SK-N-SH (cell line): ENCODE measurements at regions not wholly inside any gene's neighbourhood (a gene's known extent, or its start where the extent isn't known, plus 50 kb on each side); places are given as distances from the start of the nearest gene placed in this dataset.

ENCODE experiments used
- CTCF ChIA-PET: fragments of 300-600, 350-600 bp; formaldehyde crosslinking; extraction: SDS; loops from one replicate; lab custom pipeline; 2021; lab: Yijun Ruan, JAX
- POLR2A ChIA-PET: fragments of 350-600 bp; sonication (Branson Sonifier 250); formaldehyde crosslinking; extraction: SDS; loops from one replicate; lab custom pipeline; 2020; ENCODE audit warnings: antibody characterized with exemption, inconsistent platforms; lab: Yijun Ruan, JAX
- DNase-seq: peaks from one replicate; pipeline ENCODE4 v3.0.0; 2012
- H2AFZ ChIP-seq: fragments of 200-600 bp; sonication (generic); 2 replicates; pipeline ENCODE4 v1.8.1; 2016; ENCODE audit warnings: antibody characterized with exemption, mild to moderate bottlenecking, low read depth
- H3F3A ChIP-seq: fragments of 200-600 bp; sonication (generic); replicated peaks from 2 replicates; pipeline ENCODE3; 2016; ENCODE audit warnings: antibody characterized with exemption, mild to moderate bottlenecking; ENCODE audit not compliant: insufficient read depth
- H3K27ac ChIP-seq, 2 experiments: fragments of 200-500 bp in 1 of 2; fragments of 200-600 bp in 1 of 2; sonication (Bioruptor generic) in 1 of 2; sonication (generic), shearing (Covaris generic) in 1 of 2; 2 replicates each; pipeline versions ENCODE4 v1.5.1 to v1.6.1; 2014 to 2016; ENCODE audit warnings: low read depth in 2 of 2, inconsistent platforms in 1 of 2, low read length in 1 of 2, mild to moderate bottlenecking in 1 of 2, mixed read lengths in 1 of 2
- H3K27me3 ChIP-seq: fragments of 200-600 bp; sonication (generic), shearing (Covaris generic); 2 replicates; pipeline ENCODE4 v1.6.1; 2016; ENCODE audit warnings: mixed run types; ENCODE audit not compliant: insufficient read depth
- H3K36me3 ChIP-seq, 2 experiments: fragments of 200-500 bp in 1 of 2; fragments of 200-600 bp in 1 of 2; sonication (Bioruptor generic) in 1 of 2; sonication (generic) in 1 of 2; replicated peaks in 1 of 2; 2 replicates each; pipeline versions ENCODE3 to v1.5.1; 2014 to 2016; ENCODE audit warnings: low read length in 1 of 2, mild to moderate bottlenecking in 1 of 2; ENCODE audit not compliant: insufficient read depth in 2 of 2, control insufficient read depth in 1 of 2
- H3K4me1 ChIP-seq, 2 experiments: fragments of 200-500 bp in 1 of 2; fragments of 200-600 bp in 1 of 2; sonication (Bioruptor generic) in 1 of 2; sonication (generic), shearing (Covaris generic) in 1 of 2; 2 replicates each; pipeline versions ENCODE4 v1.5.1 to v1.6.1; 2014 to 2016; ENCODE audit warnings: low read depth in 1 of 2, low read length in 1 of 2, mixed run types in 1 of 2; ENCODE audit not compliant: insufficient read depth in 2 of 2, control insufficient read depth in 1 of 2
- H3K4me2 ChIP-seq: fragments of 200-600 bp; sonication (generic), shearing (Covaris generic); 2 replicates; pipeline ENCODE4 v1.6.1; 2017; ENCODE audit warnings: mixed run types
- H3K4me3 ChIP-seq, 2 experiments: fragments of 200-500 bp in 1 of 2; fragments of 200-600 bp in 1 of 2; sonication (Bioruptor generic) in 1 of 2; sonication (generic), shearing (Covaris generic) in 1 of 2; 2 replicates each; pipeline versions ENCODE4 v1.5.1 to v1.8.1; 2014 to 2016; ENCODE audit warnings: low read depth in 2 of 2, inconsistent platforms in 1 of 2, low read length in 1 of 2, mild to moderate bottlenecking in 1 of 2, mixed read lengths in 1 of 2, moderate library complexity in 1 of 2
- H3K79me2 ChIP-seq: fragments of 200-600 bp; sonication (generic); 2 replicates; pipeline ENCODE4 v1.8.1; 2017; ENCODE audit warnings: mild to moderate bottlenecking; ENCODE audit not compliant: insufficient read depth
- H3K9ac ChIP-seq: fragments of 200-600 bp; sonication (generic); 2 replicates; pipeline ENCODE4 v1.6.1; 2017; ENCODE audit warnings: mixed run types
- H3K9me2 ChIP-seq: fragments of 200-600 bp; sonication (generic); 2 replicates; pipeline ENCODE4 v1.6.1; 2017; ENCODE audit warnings: mixed run types
- H3K9me3 ChIP-seq: fragments of 200-600 bp; sonication (generic); 2 replicates; pipeline ENCODE4 v1.6.1; 2017; ENCODE audit warnings: mixed run types, mild to moderate bottlenecking, moderate library complexity
- H4K20me1 ChIP-seq: fragments of 200-600 bp; sonication (generic); 2 replicates; pipeline ENCODE4 v1.6.1; 2017; ENCODE audit warnings: mild to moderate bottlenecking, mixed run types; ENCODE audit not compliant: insufficient read depth
- CHD2 ChIP-seq: fragments of 150-350 bp; IDR thresholded peaks from 2 replicates; pipeline ENCODE4 v1.6.1; 2018; ENCODE audit warnings: low read length; ENCODE audit not compliant: partially characterized antibody
- ELF1 ChIP-seq: IDR thresholded peaks from 2 replicates; pipeline ENCODE4 v1.4.0; 2012
- EP300 ChIP-seq, 2 experiments: IDR thresholded peaks; 2 replicates each; pipeline versions ENCODE4 v1.4.0 to v1.6.1; 2012; ENCODE audit warnings: borderline replicate concordance in 1 of 2, low read depth in 1 of 2, low read length in 1 of 2
- EZH2phosphoT487 ChIP-seq: fragments of 200-600 bp; sonication (generic); IDR thresholded peaks from 2 replicates; pipeline ENCODE4 v1.6.1; 2017; ENCODE audit warnings: low read depth, mixed run types, mild to moderate bottlenecking, antibody characterized with exemption, moderate library complexity, borderline replicate concordance
- FOXM1 ChIP-seq: IDR thresholded peaks from 2 replicates; pipeline ENCODE4 v1.4.0; 2012; ENCODE audit warnings: low read depth, mild to moderate bottlenecking
- MEF2A ChIP-seq: IDR thresholded peaks from 2 replicates; pipeline ENCODE4 v1.4.0; 2012; ENCODE audit warnings: low read depth, borderline replicate concordance
- NFIC ChIP-seq: IDR thresholded peaks from 2 replicates; pipeline ENCODE4 v1.4.0; 2012; ENCODE audit warnings: borderline replicate concordance
- NRF1 ChIP-seq: IDR thresholded peaks from 2 replicates; pipeline ENCODE4 v1.6.1; 2012; ENCODE audit warnings: low read depth, mild to moderate bottlenecking, low read length
- PBX3 ChIP-seq: IDR thresholded peaks from 2 replicates; pipeline ENCODE4; 2012
- POLR2AphosphoS5 ChIP-seq: IDR thresholded peaks from 2 replicates; pipeline ENCODE4 v1.6.1; 2012; ENCODE audit warnings: low read depth, low read length
- RCOR1 ChIP-seq: fragments of 150-350 bp; IDR thresholded peaks from 2 replicates; pipeline ENCODE4 v1.6.1; 2017; ENCODE audit warnings: antibody characterized with exemption, low read length
- REST ChIP-seq: IDR thresholded peaks from 2 replicates; pipeline ENCODE4 v1.6.1; 2012; ENCODE audit warnings: mild to moderate bottlenecking, low read depth, low read length, moderate library complexity
- RXRA ChIP-seq: IDR thresholded peaks from 2 replicates; pipeline ENCODE4 v1.4.0; 2012; ENCODE audit warnings: low read depth, mild to moderate bottlenecking, borderline replicate concordance
- SIN3A ChIP-seq: IDR thresholded peaks from 2 replicates; pipeline ENCODE4 v1.6.1; 2012; ENCODE audit warnings: low read depth, mild to moderate bottlenecking, low read length, moderate library complexity, borderline replicate concordance
- TAF1 ChIP-seq: IDR thresholded peaks from 2 replicates; pipeline ENCODE4 v1.6.1; 2012; ENCODE audit warnings: low read depth, mild to moderate bottlenecking, low read length, moderate library complexity, borderline replicate concordance
- TCF12 ChIP-seq: IDR thresholded peaks from 2 replicates; pipeline ENCODE4 v1.4.0; 2012
- TEAD4 ChIP-seq: IDR thresholded peaks from 2 replicates; pipeline ENCODE4 v1.4.0; 2012; ENCODE audit warnings: mild to moderate bottlenecking, borderline replicate concordance; ENCODE audit not compliant: insufficient read depth
- YY1 ChIP-seq: IDR thresholded peaks from 2 replicates; pipeline ENCODE4 v1.4.0; 2012; ENCODE audit warnings: low read depth, mild to moderate bottlenecking
- WGBS: methylation state at CpG from one replicate; pipeline ENCODE4 v1.1.6; 2017; ENCODE audit warnings: low lambda C conversion rate; 5-methylcytosine and 5-hydroxymethylcytosine counted together
- TF ChIP-seq, protein P1 (sequence below): fragments of 150-350 bp; IDR thresholded peaks from 2 replicates; pipeline ENCODE4 v1.6.1; 2016; ENCODE audit warnings: mild to moderate bottlenecking, low read depth, low read length
- TF ChIP-seq, protein P2 (sequence below): IDR thresholded peaks from 2 replicates; pipeline ENCODE4 v1.4.0; 2012; ENCODE audit warnings: low read depth

- no peak for DNase-seq
Measured at GRCh38 chr12:19991146-19991545, 377.2 kb upstream of the PDE3A start.

GRCh38 chr12:19992311-19992710, 376.0 kb upstream of the PDE3A start:
- no peaks in the 10 kb centered on the region for H4K20me1 ChIP-seq
- H3K9me3 ChIP-seq = no peaks in the 10 kb centered on the region
- no peaks in the 10 kb centered on the region for H3K79me2 ChIP-seq
- CTCF ChIA-PET = no interaction called here
- H3K4me2 ChIP-seq = no peak overlapping the region
- DNase-seq = no peak
- no peak overlapping the region for H2AFZ ChIP-seq
- H3F3A ChIP-seq = peaks cover 9% of the 10 kb centered on the region
- H3K27ac ChIP-seq = no peak overlapping the region
- no peaks in the 10 kb centered on the region for H3K27me3 ChIP-seq
- no peaks in the 10 kb centered on the region for H3K9me2 ChIP-seq
- H3K36me3 ChIP-seq = no peaks in the 10 kb centered on the region
- no peak overlapping the region for H3K4me3 ChIP-seq
- 84% methylated on average over 2 of the region's 2 CpGs for WGBS
- H3K4me1 ChIP-seq = peaks cover 0 to 20% of the 10 kb centered on the region in 2 experiments; a peak in 2 of 4 replicates
- H3K9ac ChIP-seq = no peak overlapping the region
- POLR2A ChIA-PET = no interaction called here
- TF ChIP-seq RCOR1 (no peak), EZH2phosphoT487 (no peak), TAF1 (no peak), MEF2A (no peak), NFIC (no peak), TCF12 (no peak), TEAD4 (no peak), PBX3 (no peak), SIN3A (no peak), RXRA (no peak), FOXM1 (no peak), POLR2AphosphoS5 (no peak)
- TF ChIP-seq, protein P1, sequence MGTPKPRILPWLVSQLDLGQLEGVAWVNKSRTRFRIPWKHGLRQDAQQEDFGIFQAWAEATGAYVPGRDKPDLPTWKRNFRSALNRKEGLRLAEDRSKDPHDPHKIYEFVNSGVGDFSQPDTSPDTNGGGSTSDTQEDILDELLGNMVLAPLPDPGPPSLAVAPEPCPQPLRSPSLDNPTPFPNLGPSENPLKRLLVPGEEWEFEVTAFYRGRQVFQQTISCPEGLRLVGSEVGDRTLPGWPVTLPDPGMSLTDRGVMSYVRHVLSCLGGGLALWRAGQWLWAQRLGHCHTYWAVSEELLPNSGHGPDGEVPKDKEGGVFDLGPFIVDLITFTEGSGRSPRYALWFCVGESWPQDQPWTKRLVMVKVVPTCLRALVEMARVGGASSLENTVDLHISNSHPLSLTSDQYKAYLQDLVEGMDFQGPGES = no peak
- TF ChIP-seq, protein P2, sequence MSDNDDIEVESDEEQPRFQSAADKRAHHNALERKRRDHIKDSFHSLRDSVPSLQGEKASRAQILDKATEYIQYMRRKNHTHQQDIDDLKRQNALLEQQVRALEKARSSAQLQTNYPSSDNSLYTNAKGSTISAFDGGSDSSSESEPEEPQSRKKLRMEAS = no peak

More at GRCh38 chr12:19991146-19991545, 377.2 kb upstream of the PDE3A start:
- ChIA-PET POLR2A (no interaction called here), CTCF (interaction anchor here (1.1 kb wide), 1 partner anchor 378 kb away, joined by 3 read pairs; no protein-coding TSS in a partner anchor)
- Histone ChIP-seq H3K9me3 (no peaks in the 10 kb centered on the region), H3K4me1 (peaks cover 0 to 20% of the 10 kb centered on the region in 2 experiments; a peak in 2 of 4 replicates), H3K27ac (no peak overlapping the region), H3K27me3 (no peaks in the 10 kb centered on the region), H3K9me2 (no peaks in the 10 kb centered on the region), H3K4me3 (no peak overlapping the region), H4K20me1 (no peaks in the 10 kb centered on the region), H2AFZ (no peak overlapping the region), H3K36me3 (no peaks in the 10 kb centered on the region), H3K79me2 (no peaks in the 10 kb centered on the region), H3K4me2 (no peak overlapping the region), H3F3A (peaks cover 9% of the 10 kb centered on the region), H3K9ac (no peak overlapping the region)
- no peak for TF ChIP-seq ELF1
- TF ChIP-seq EZH2phosphoT487 = no peak
- TF ChIP-seq REST = no peak
- no peak for TF ChIP-seq NFIC
- no peak for TF ChIP-seq YY1
- no peak for TF ChIP-seq NRF1
- TF ChIP-seq RXRA = no peak
- no peak for TF ChIP-seq TEAD4
- no peak for TF ChIP-seq TCF12
- no peak for TF ChIP-seq CHD2
- no peak for TF ChIP-seq EP300 (IDR thresholded peaks at IDR 0.05; ENCODE audit: borderline replicate concordance in 1 of 2, low read depth in 1 of 2, low read length in 1 of 2)
- WGBS = 95% methylated on average over 3 of the region's 3 CpGs
